GM21737 (cell line): ENCODE measurements at regions not wholly inside any gene's neighbourhood (a gene's known extent, or its start where the extent isn't known, plus 50 kb on each side); places are given as distances from the start of the nearest gene placed in this dataset.

ENCODE experiments used
- ATAC-seq: cut with Tn5 transposase; IDR thresholded peaks from one replicate; pipeline ENCODE4 v1.9.1; 2021; ENCODE audit warnings: mild to moderate bottlenecking, moderate library complexity; ENCODE audit not compliant: unreplicated experiment

GRCh38 chr9:89891221-89891590, 286.4 kb downstream of the GADD45G start:
- ATAC-seq = no peak

- no peak for ATAC-seq
These were observed 286.9 kb downstream of the GADD45G start for GRCh38 chr9:89891591-89892304.

- ATAC-seq = no peak
These were observed 288.1 kb downstream of the GADD45G start for GRCh38 chr9:89892920-89893319.

- no peak for ATAC-seq
These were observed 289.1 kb downstream of the GADD45G start for GRCh38 chr9:89893886-89894285.

GRCh38 chr9:89896806-89897340, 292.1 kb downstream of the GADD45G start:
- no peak for ATAC-seq

- ATAC-seq = no peak
These were observed 294.8 kb downstream of the GADD45G start for GRCh38 chr9:89899573-89899972.

GRCh38 chr9:89901920-89902319, 297.1 kb downstream of the GADD45G start:
- ATAC-seq = no peak

- no peak for ATAC-seq
These were observed 297.8 kb downstream of the GADD45G start for GRCh38 chr9:89902450-89903140.

- ATAC-seq = no peak
These were observed 298.3 kb downstream of the GADD45G start for GRCh38 chr9:89903141-89903475.

GRCh38 chr9:89905606-89906338, 301.0 kb downstream of the GADD45G start:
- no peak for ATAC-seq

GRCh38 chr9:89911721-89912604, 307.2 kb downstream of the GADD45G start:
- no peak for ATAC-seq

- ATAC-seq = no peak
These were observed 307.8 kb downstream of the GADD45G start for GRCh38 chr9:89912605-89912953.

GRCh38 chr9:89915187-89915586, 310.4 kb downstream of the GADD45G start:
- no peak for ATAC-seq

- ATAC-seq = no peak
These were observed 311.3 kb downstream of the GADD45G start for GRCh38 chr9:89916001-89916597.

- no peak for ATAC-seq
These were observed 313.0 kb downstream of the GADD45G start for GRCh38 chr9:89917861-89918260.

GRCh38 chr9:89919171-89919681, 314.4 kb downstream of the GADD45G start:
- ATAC-seq = no peak

GRCh38 chr9:89920131-89920530, 315.3 kb downstream of the GADD45G start:
- ATAC-seq = no peak

GRCh38 chr9:89920951-89921350, 316.1 kb downstream of the GADD45G start:
- ATAC-seq = no peak

GRCh38 chr9:89922099-89922498, 317.3 kb downstream of the GADD45G start:
- no peak for ATAC-seq

- ATAC-seq = no peak
These were observed 318.4 kb downstream of the GADD45G start for GRCh38 chr9:89923174-89923573.
